Liver (tissue), 3 donors: ENCODE measurements at regions not wholly inside any gene's neighbourhood (a gene's known extent, or its start where the extent isn't known, plus 50 kb on each side); places are given as distances from the start of the nearest gene placed in this dataset.

Experiments used
- CTCF ChIP-seq: fragments of 150-350 bp; IDR thresholded peaks from 2 replicates; pipeline ENCODE4 v1.5.1; 2017; ENCODE audit warnings: improper control_type of control experiment, low read depth, low read length; ENCODE audit not compliant: missing input control
- NR2F2 ChIP-seq: IDR thresholded peaks from 2 replicates; pipeline ENCODE4 v1.6.1; 2016; ENCODE audit warnings: antibody characterized with exemption
- RAD21 ChIP-seq, 2 donors: IDR thresholded peaks; 2 replicates each; pipeline ENCODE4 v1.6.1; 2016; ENCODE audit warnings: antibody characterized with exemption in 2 of 2, mild to moderate bottlenecking in 2 of 2
- REST ChIP-seq: IDR thresholded peaks from 2 replicates; pipeline ENCODE4 v1.6.1; 2016; ENCODE audit warnings: antibody characterized with exemption, mild to moderate bottlenecking
- TAF1 ChIP-seq: conservative IDR thresholded peaks from 2 replicates; pipeline ENCODE4 v1.6.1; 2016; ENCODE audit warnings: antibody characterized with exemption, mild to moderate bottlenecking
- donor health status: healthy.
- donor health status: healthy.

- no peak for TF ChIP-seq CTCF
- no peak for TF ChIP-seq NR2F2
- no peak for TF ChIP-seq RAD21 (IDR thresholded peaks at IDR 0.05)
- no peak for TF ChIP-seq TAF1
- TF ChIP-seq REST, result no peak
Observed at GRCh38 chr9:81460693-81461092, 228.7 kb downstream of the TLE1 start.
